ENCODE measurements at regions not wholly inside any gene's neighbourhood (a gene's known extent, or its start where the extent isn't known, plus 50 kb on each side); places are given as distances from the start of the nearest gene placed in this dataset.

- no peak for TF ChIP-seq CTCF (IDR thresholded peaks at IDR 0.05; ENCODE audit: insufficient read depth, missing control alignments)
- no peak for DNase-seq (ENCODE audit: insufficient read length, low spot score)
- FAIRE-seq: no peak
Measured at GRCh38 chr2:194015751-194016150, 1641.3 kb upstream of the SLC39A10 start.

GRCh38 chr2:194014639-194015038, 1642.4 kb upstream of the SLC39A10 start:
- FAIRE-seq (no peak), DNase-seq (ENCODE audit: insufficient read length, low spot score) (no peak)
- TF ChIP-seq CTCF (IDR thresholded peaks at IDR 0.05; ENCODE audit: insufficient read depth, missing control alignments): no peak

GRCh38 chr2:194004590-194005206, 1652.3 kb upstream of the SLC39A10 start:
- DNase-seq (ENCODE audit: insufficient read length, low spot score) (no peak), FAIRE-seq (no peak)
- TF ChIP-seq CTCF (IDR thresholded peaks at IDR 0.05; ENCODE audit: insufficient read depth, missing control alignments): no peak

GRCh38 chr2:194003911-194004310, 1653.1 kb upstream of the SLC39A10 start:
- no peak for FAIRE-seq
- no peak for TF ChIP-seq CTCF (IDR thresholded peaks at IDR 0.05; ENCODE audit: insufficient read depth, missing control alignments)
- no peak for DNase-seq (ENCODE audit: insufficient read length, low spot score)

GRCh38 chr2:194002699-194003368, 1654.2 kb upstream of the SLC39A10 start:
- DNase-seq (ENCODE audit: insufficient read length, low spot score) (no peak), FAIRE-seq (no peak)
- TF ChIP-seq CTCF (IDR thresholded peaks at IDR 0.05; ENCODE audit: insufficient read depth, missing control alignments): no peak

- FAIRE-seq: no peak
- no peak for TF ChIP-seq CTCF (IDR thresholded peaks at IDR 0.05; ENCODE audit: insufficient read depth, missing control alignments)
- no peak for DNase-seq (ENCODE audit: insufficient read length, low spot score)
Measured at GRCh38 chr2:193990868-193991267, 1666.2 kb upstream of the SLC39A10 start.

GRCh38 chr2:193989645-193990044, 1667.4 kb upstream of the SLC39A10 start:
- no peak for TF ChIP-seq CTCF (IDR thresholded peaks at IDR 0.05; ENCODE audit: insufficient read depth, missing control alignments)
- FAIRE-seq: no peak
- DNase-seq (ENCODE audit: insufficient read length, low spot score): no peak

Measured in D721Med (cell line).